Activated CD4-positive, alpha-beta T cell treated with anti-CD3 and anti-CD28 coated beads, Interleukin-2, amount 10 ng/mL, durations not matched to agents 7 days and 5 days (primary cell): ENCODE measurements at regions not wholly inside any gene's neighbourhood (a gene's known extent, or its start where the extent isn't known, plus 50 kb on each side); places are given as distances from the start of the nearest gene placed in this dataset.

ENCODE experiments used
- CTCF ChIA-PET: fragments of 350-600 bp; sonication (Branson Sonifier 250); formaldehyde crosslinking; loops from one replicate; lab custom pipeline; 2021; ENCODE audit warnings: antibody characterized with exemption; lab: Charles Lee
- POLR2A ChIA-PET: fragments of 350-600 bp; sonication (Branson Sonifier 250); formaldehyde crosslinking; loops from one replicate; lab custom pipeline; 2021; ENCODE audit warnings: antibody characterized with exemption; lab: Charles Lee
- DNase-seq: peaks from one replicate; pipeline ENCODE4 v3.0.0-alpha.2; 2020
- H3K27ac Mint-ChIP-seq: one replicate; pipeline ENCODE4 v1.8.0; 2021; ENCODE audit warnings: mild to moderate bottlenecking, moderate library complexity, mixed read lengths
- H3K27me3 Mint-ChIP-seq: one replicate; pipeline ENCODE4 v1.8.0; 2021; ENCODE audit warnings: mixed read lengths
- H3K36me3 Mint-ChIP-seq: one replicate; pipeline ENCODE4 v1.8.0; 2021; ENCODE audit warnings: low read depth, mixed read lengths
- H3K4me1 Mint-ChIP-seq: one replicate; pipeline ENCODE4 v1.8.0; 2021; ENCODE audit warnings: mixed read lengths
- H3K4me3 Mint-ChIP-seq: one replicate; pipeline ENCODE4 v1.8.0; 2021; ENCODE audit warnings: mild to moderate bottlenecking, moderate library complexity, mixed read lengths
- H3K9me3 Mint-ChIP-seq: one replicate; pipeline ENCODE4 v1.8.0; 2021; ENCODE audit warnings: mixed read lengths

GRCh38 chr18:46290440-46291020, 186.3 kb downstream of the HAUS1 start:
- Mint-ChIP-seq H3K36me3 (no peaks in the 10 kb centered on the region), H3K9me3 (no peaks in the 10 kb centered on the region), H3K27ac (no peak overlapping the region), H3K4me1 (peaks cover 1% of the 10 kb centered on the region), H3K4me3 (no peak overlapping the region), H3K27me3 (no peaks in the 10 kb centered on the region)
- ChIA-PET CTCF (interaction anchor here (1.4 kb wide), 1 partner anchor 9 kb away, joined by 3 read pairs; no protein-coding TSS in a partner anchor), POLR2A (no interaction called here)
- DNase-seq = no peak

DNA sequence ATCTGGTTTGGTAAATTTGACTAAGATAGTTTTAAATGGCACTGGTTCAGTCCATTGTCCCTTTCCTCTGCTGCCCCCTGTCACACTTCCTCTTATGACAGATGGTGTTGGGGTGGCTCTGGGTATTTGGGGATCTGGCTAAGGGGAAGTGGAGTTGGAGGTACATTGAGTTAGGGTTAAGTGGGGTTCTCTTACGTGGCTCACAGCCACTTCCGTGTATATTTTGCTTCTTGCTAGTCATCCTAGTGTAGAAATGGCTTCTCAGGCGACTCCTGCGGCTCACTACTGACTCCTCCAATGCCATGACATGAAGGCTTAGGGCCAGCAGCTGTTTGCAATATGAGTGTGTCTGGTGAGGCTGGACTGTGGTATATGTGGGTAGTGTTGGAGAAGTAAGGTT, 187.0 kb downstream of the HAUS1 start:
- ChIA-PET POLR2A (no interaction called here), CTCF (interaction anchor here (1.4 kb wide), 1 partner anchor 10 kb away, joined by 3 read pairs; no protein-coding TSS in a partner anchor)
- H3K27me3 Mint-ChIP-seq = no peaks in the 10 kb centered on the region
- no peak for DNase-seq
- H3K9me3 Mint-ChIP-seq = no peaks in the 10 kb centered on the region
- H3K36me3 Mint-ChIP-seq = no peaks in the 10 kb centered on the region
- H3K4me1 Mint-ChIP-seq = peaks cover 2% of the 10 kb centered on the region
- H3K4me3 Mint-ChIP-seq = no peak overlapping the region
- no peak overlapping the region for H3K27ac Mint-ChIP-seq

DNA sequence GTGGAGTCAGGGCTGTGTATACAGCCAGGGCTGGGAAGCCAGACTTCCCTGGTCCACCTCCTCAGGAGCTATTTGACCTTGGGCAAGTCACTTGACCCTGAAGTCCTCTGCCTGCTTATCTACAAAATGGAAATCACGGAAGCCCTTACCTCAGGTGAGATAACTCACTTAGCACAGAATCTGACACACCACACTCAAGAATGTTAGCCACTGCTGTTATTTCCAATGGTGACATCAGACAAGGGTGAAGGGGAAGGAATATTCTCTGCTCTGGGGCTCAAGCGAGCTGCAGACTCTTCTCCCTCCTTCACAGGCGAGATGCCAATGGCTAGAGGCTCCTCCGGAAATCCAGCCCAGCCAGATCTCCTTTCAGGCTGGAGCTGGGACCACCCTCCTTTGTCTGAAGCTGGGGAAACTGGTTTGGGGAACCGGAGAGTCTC, 189.6 kb downstream of the HAUS1 start:
- no peaks in the 10 kb centered on the region for H3K9me3 Mint-ChIP-seq
- no peak overlapping the region for H3K4me3 Mint-ChIP-seq
- DNase-seq = no peak
- no peaks in the 10 kb centered on the region for H3K36me3 Mint-ChIP-seq
- POLR2A ChIA-PET = no interaction called here
- H3K4me1 Mint-ChIP-seq = peaks cover 9% of the 10 kb centered on the region
- no peaks in the 10 kb centered on the region for H3K27me3 Mint-ChIP-seq
- no peak overlapping the region for H3K27ac Mint-ChIP-seq
- CTCF ChIA-PET = interaction anchor here (0.9 kb wide), 1 partner anchor 13 kb away, joined by 3 read pairs; no protein-coding TSS in a partner anchor

DNA sequence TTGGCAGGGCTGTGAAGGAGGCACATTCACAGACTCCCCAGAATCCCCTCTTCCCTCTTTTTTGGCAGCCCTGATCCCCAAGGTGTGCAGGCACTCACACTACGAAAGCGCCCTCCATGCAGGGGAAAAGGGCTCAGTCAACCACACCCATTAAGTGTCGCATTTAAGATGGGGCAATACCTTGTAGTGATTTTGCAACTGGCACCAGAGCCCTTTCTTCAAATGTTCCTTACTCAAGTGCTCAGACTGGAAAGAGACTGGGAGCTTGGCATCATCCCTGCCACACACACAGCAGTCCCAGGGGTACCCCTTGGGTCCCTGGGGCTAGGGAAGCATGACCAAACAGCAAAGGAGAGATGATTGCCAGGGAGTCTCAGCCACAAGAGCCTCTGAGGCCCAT, 190.1 kb downstream of the HAUS1 start:
- H3K4me3 Mint-ChIP-seq = no peak overlapping the region
- H3K4me1 Mint-ChIP-seq = peaks cover 9% of the 10 kb centered on the region
- POLR2A ChIA-PET = no interaction called here
- no peaks in the 10 kb centered on the region for H3K27me3 Mint-ChIP-seq
- H3K36me3 Mint-ChIP-seq = no peaks in the 10 kb centered on the region
- CTCF ChIA-PET = interaction anchor here (0.9 kb wide), 1 partner anchor 14 kb away, joined by 3 read pairs; no protein-coding TSS in a partner anchor
- H3K9me3 Mint-ChIP-seq = no peaks in the 10 kb centered on the region
- DNase-seq = no peak
- no peak overlapping the region for H3K27ac Mint-ChIP-seq

DNA sequence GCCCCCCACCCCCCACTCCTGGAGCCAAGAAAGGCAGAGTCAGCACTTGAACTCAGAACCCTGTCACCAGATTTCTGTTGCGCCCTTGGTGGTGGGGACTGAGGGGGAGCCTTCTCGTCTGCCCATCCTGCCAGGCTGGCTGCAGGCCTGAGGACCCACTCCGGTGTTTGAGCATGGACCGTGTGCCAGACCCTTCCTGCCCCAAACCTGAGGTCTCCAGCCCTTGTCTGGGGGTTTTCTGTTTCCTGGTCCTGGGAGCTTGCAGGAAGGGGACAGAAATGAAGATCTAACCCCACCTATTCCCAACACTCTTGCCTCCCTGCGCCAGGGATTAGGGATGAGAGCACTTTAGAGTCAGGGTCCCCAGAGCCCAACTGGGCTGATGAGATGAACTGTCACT, 190.6 kb downstream of the HAUS1 start:
- no peaks in the 10 kb centered on the region for H3K36me3 Mint-ChIP-seq
- ChIA-PET POLR2A (no interaction called here), CTCF (interaction anchor here (1.7 kb wide), 1 partner anchor 19 kb away, joined by 5 read pairs; no protein-coding TSS in a partner anchor)
- H3K4me3 Mint-ChIP-seq = no peak overlapping the region
- H3K9me3 Mint-ChIP-seq = no peaks in the 10 kb centered on the region
- no peak for DNase-seq
- peaks cover 9% of the 10 kb centered on the region for H3K4me1 Mint-ChIP-seq
- H3K27ac Mint-ChIP-seq = no peak overlapping the region
- H3K27me3 Mint-ChIP-seq = no peaks in the 10 kb centered on the region

- ChIA-PET POLR2A (no interaction called here), CTCF (interaction anchor here (1.7 kb wide), 1 partner anchor 19 kb away, joined by 5 read pairs; no protein-coding TSS in a partner anchor)
- no peak for DNase-seq
- Mint-ChIP-seq H3K27me3 (no peaks in the 10 kb centered on the region), H3K4me3 (no peak overlapping the region), H3K36me3 (no peaks in the 10 kb centered on the region), H3K4me1 (peaks cover 9% of the 10 kb centered on the region), H3K27ac (no peak overlapping the region), H3K9me3 (no peaks in the 10 kb centered on the region)
Measured at GRCh38 chr18:46295416-46295815, 191.2 kb downstream of the HAUS1 start.

DNA sequence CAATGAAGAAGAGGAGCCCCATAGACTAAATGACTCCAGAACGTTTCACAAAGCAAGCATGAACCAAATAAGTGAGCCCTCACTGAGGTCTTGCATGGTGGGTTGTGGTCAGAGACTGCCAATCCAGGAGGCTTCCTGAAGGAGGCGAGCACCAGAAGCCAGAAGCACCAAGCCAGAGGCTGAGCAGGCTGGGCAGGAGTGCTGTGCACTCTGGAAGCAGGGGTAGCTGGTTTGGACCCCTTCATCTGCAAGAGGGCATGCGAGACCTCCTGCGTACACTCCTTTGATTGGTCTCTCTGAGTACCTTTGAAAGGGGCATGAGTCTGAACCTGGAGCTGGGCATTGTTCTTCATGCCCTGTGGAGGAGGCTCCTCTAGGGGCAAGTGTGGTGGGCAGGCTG, 192.5 kb downstream of the HAUS1 start:
- ChIA-PET POLR2A (no interaction called here), CTCF (no interaction called here)
- Mint-ChIP-seq H3K36me3 (no peaks in the 10 kb centered on the region), H3K27ac (no peak overlapping the region), H3K9me3 (no peaks in the 10 kb centered on the region), H3K27me3 (peaks cover 6% of the 10 kb centered on the region), H3K4me1 (peaks cover 9% of the 10 kb centered on the region), H3K4me3 (no peak overlapping the region)
- no peak for DNase-seq

DNA sequence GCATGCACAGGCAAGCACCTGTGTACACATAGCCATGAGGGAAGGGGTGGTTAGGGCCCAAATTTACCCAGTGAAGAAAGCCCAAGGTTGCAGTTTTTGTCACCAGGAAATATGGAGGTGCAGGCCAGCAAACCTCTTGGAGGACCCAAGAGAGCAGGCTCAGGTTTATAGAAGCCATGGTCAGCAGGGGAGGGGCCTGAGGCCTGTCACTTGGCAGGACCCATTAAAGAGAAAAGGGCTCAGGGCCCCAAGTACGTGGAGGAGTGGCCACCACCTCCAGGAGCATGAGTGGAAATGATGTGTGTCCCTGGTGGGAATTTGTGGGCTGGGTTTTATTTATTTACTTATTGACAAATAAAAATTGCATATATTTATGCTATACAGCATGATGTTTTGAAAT, 192.9 kb downstream of the HAUS1 start:
- H3K27me3 Mint-ChIP-seq = peaks cover 6% of the 10 kb centered on the region
- no peak overlapping the region for H3K27ac Mint-ChIP-seq
- H3K4me1 Mint-ChIP-seq = peaks cover 9% of the 10 kb centered on the region
- ChIA-PET CTCF (interaction anchor here (1.5 kb wide), 1 partner anchor 124 kb away, joined by 5 read pairs; a partner anchor contains a TSS), POLR2A (no interaction called here)
- no peaks in the 10 kb centered on the region for H3K36me3 Mint-ChIP-seq
- H3K4me3 Mint-ChIP-seq = no peak overlapping the region
- H3K9me3 Mint-ChIP-seq = no peaks in the 10 kb centered on the region
- no peak for DNase-seq

- Mint-ChIP-seq H3K27ac (no peak overlapping the region), H3K4me3 (no peak overlapping the region), H3K36me3 (no peaks in the 10 kb centered on the region), H3K4me1 (peaks cover 11% of the 10 kb centered on the region), H3K9me3 (no peaks in the 10 kb centered on the region), H3K27me3 (peaks cover 9% of the 10 kb centered on the region)
- DNase-seq = peak; percentile 34
- POLR2A ChIA-PET = no interaction called here
- CTCF ChIA-PET = interaction anchor here (1.5 kb wide), 1 partner anchor 124 kb away, joined by 5 read pairs; a partner anchor contains a TSS
Measured at GRCh38 chr18:46297621-46298020, 193.4 kb downstream of the HAUS1 start.

- H3K4me3 Mint-ChIP-seq = no peak overlapping the region
Measured at GRCh38 chr18:46298511-46298910, 194.3 kb downstream of the HAUS1 start.

GRCh38 chr18:46299465-46300008, 195.4 kb downstream of the HAUS1 start:
- ChIA-PET POLR2A (no interaction called here), CTCF (interaction anchor here (2.1 kb wide), 1 partner anchor 19 kb away, joined by 6 read pairs; no protein-coding TSS in a partner anchor)
- H3K27me3 Mint-ChIP-seq = peaks cover 10% of the 10 kb centered on the region
- H3K4me3 Mint-ChIP-seq = no peak overlapping the region
- no peaks in the 10 kb centered on the region for H3K36me3 Mint-ChIP-seq
- H3K27ac Mint-ChIP-seq = no peak overlapping the region
- H3K9me3 Mint-ChIP-seq = no peaks in the 10 kb centered on the region
- H3K4me1 Mint-ChIP-seq = peaks cover 11% of the 10 kb centered on the region
- DNase-seq = no peak

More at GRCh38 chr18:46298511-46298910, 194.3 kb downstream of the HAUS1 start:
- Mint-ChIP-seq H3K9me3 (no peaks in the 10 kb centered on the region), H3K27me3 (peaks cover 10% of the 10 kb centered on the region), H3K27ac (no peak overlapping the region), H3K4me1 (peaks cover 11% of the 10 kb centered on the region), H3K36me3 (no peaks in the 10 kb centered on the region)
- ChIA-PET CTCF (interaction anchor here (1.5 to 2.1 kb wide), 2 partner anchors 17 to 125 kb away, joined by 5 to 6 read pairs; a partner anchor contains a TSS), POLR2A (no interaction called here)
- no peak for DNase-seq

DNA sequence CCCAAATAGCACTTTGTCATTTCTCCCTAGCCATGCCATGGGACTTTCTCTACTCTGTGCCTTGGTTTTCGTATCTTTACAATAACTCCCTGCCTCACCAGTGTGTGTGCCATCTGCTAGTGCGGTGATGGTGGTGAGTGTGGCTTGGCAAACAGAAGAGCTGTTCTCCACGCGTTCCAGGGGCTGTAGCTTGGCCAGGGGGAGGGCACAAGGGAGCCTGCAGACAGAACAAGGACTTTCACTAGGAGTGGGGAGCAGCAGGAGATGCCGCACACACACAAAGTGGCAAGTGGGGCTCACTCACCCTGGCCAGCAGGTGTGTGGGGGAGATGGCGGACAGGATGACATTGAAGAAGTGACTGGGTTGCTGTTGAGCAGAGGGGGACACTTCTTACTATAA, 196.9 kb downstream of the HAUS1 start:
- no peak for DNase-seq
- Mint-ChIP-seq H3K27me3 (peaks cover 10% of the 10 kb centered on the region), H3K36me3 (no peaks in the 10 kb centered on the region), H3K27ac (no peak overlapping the region), H3K4me3 (no peak overlapping the region), H3K4me1 (peaks cover 9% of the 10 kb centered on the region), H3K9me3 (no peaks in the 10 kb centered on the region)
- POLR2A ChIA-PET = no interaction called here
- CTCF ChIA-PET = interaction anchor here (1.6 kb wide), 1 partner anchor 19 kb away, joined by 5 read pairs; no protein-coding TSS in a partner anchor

DNA sequence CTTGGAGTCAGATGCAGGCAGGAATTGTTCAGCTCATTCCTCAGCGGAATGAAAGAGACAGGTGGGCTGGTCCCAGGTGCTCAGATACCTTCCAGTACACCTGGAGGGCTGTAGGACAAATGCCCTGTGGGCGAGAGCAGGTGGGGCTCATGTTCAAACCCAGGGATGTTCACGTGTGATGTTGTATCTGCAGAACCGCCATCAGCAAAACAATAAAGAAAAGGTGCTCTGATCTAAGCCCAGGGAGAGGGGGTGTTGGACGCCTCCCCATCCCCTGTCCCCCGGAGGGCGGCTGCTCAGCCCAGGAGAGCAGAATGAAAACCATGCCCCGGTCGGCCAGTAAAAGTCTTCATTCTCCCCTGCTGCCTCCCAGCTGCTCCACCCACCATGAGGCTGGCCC, 197.4 kb downstream of the HAUS1 start:
- Mint-ChIP-seq H3K9me3 (no peaks in the 10 kb centered on the region), H3K27ac (no peak overlapping the region), H3K4me1 (peaks cover 9% of the 10 kb centered on the region), H3K27me3 (peaks cover 13% of the 10 kb centered on the region), H3K4me3 (no peak overlapping the region), H3K36me3 (no peaks in the 10 kb centered on the region)
- POLR2A ChIA-PET = no interaction called here
- DNase-seq = no peak
- CTCF ChIA-PET = interaction anchor here (1.6 kb wide), 1 partner anchor 19 kb away, joined by 5 read pairs; no protein-coding TSS in a partner anchor
